Liver (tissue), 8 donors: ENCODE measurements at regions not wholly inside any gene's neighbourhood (a gene's known extent, or its start where the extent isn't known, plus 50 kb on each side); places are given as distances from the start of the nearest gene placed in this dataset.

Source experiments
- DNase-seq: peaks from one replicate; pipeline ENCODE4 v3.0.0-alpha.2; 2017; ENCODE audit warnings: low spot score
- H3K27ac ChIP-seq, 2 donors: one replicate each; pipeline ENCODE4 v1.7.0; 2013; ENCODE audit warnings: inconsistent platforms in 2 of 2, low read length in 2 of 2, control low read depth in 1 of 2, low read depth in 1 of 2, mild to moderate bottlenecking in 1 of 2
- H3K27me3 ChIP-seq, 4 donors: one replicate each; pipeline versions ENCODE4 v1.6.1 to v1.7.0; 2013; ENCODE audit warnings: low read length in 3 of 4, inconsistent platforms in 1 of 4, mild to moderate bottlenecking in 1 of 4, moderate library complexity in 1 of 4; ENCODE audit not compliant: control insufficient read depth in 4 of 4, insufficient read depth in 4 of 4
- H3K36me3 ChIP-seq, 4 donors: one replicate each; pipeline versions ENCODE4 v1.6.1 to v1.7.0; 2013; ENCODE audit warnings: low read length in 3 of 4, mild to moderate bottlenecking in 3 of 4, low read depth in 1 of 4, moderate library complexity in 1 of 4; ENCODE audit not compliant: control insufficient read depth in 4 of 4, insufficient read depth in 3 of 4
- H3K4me1 ChIP-seq, 4 donors: one replicate each; pipeline versions ENCODE4 v1.6.1 to v1.7.0; 2013; ENCODE audit warnings: low read length in 3 of 4, mild to moderate bottlenecking in 3 of 4, moderate library complexity in 1 of 4; ENCODE audit not compliant: control insufficient read depth in 4 of 4, insufficient read depth in 4 of 4
- H3K4me3 ChIP-seq, 3 donors: one replicate each; pipeline versions ENCODE4 v1.6.1 to v1.7.0; 2013; ENCODE audit warnings: low read length in 3 of 3, control low read depth in 1 of 3, low read depth in 1 of 3, mild to moderate bottlenecking in 1 of 3
- H3K9ac ChIP-seq, 2 donors: one replicate each; pipeline ENCODE4 v1.7.0; 2013; ENCODE audit warnings: low read length in 2 of 2, mild to moderate bottlenecking in 2 of 2, moderate library complexity in 2 of 2, control low read depth in 1 of 2, low read depth in 1 of 2
- H3K9me3 ChIP-seq, 4 donors: one replicate each; pipeline versions ENCODE4 v1.6.1 to v1.7.0; 2013; ENCODE audit warnings: low read length in 3 of 4; ENCODE audit not compliant: control insufficient read depth in 4 of 4
- ATF3 ChIP-seq: IDR thresholded peaks from 2 replicates; pipeline ENCODE4 v1.6.1; 2016; ENCODE audit warnings: antibody characterized with exemption
- EGR1 ChIP-seq, 2 donors: IDR thresholded peaks; 2 replicates each; pipeline ENCODE4 v1.6.1; 2016 to 2018; ENCODE audit warnings: antibody characterized with exemption in 2 of 2, low read depth in 2 of 2
- FOXA1 ChIP-seq: IDR thresholded peaks from 2 replicates; pipeline ENCODE4 v1.6.1; 2016; ENCODE audit warnings: antibody characterized with exemption
- FOXA2 ChIP-seq: IDR thresholded peaks from 2 replicates; pipeline ENCODE4 v1.6.1; 2016; ENCODE audit warnings: antibody characterized with exemption
- GABPA ChIP-seq, 2 donors: IDR thresholded peaks in 1 of 2; conservative IDR thresholded peaks in 1 of 2; 2 replicates each; pipeline ENCODE4 v1.6.1; 2016; ENCODE audit warnings: antibody characterized with exemption in 2 of 2, mild to moderate bottlenecking in 1 of 2, moderate library complexity in 1 of 2
- HNF4G ChIP-seq: IDR thresholded peaks from 2 replicates; pipeline ENCODE4 v1.6.1; 2016; ENCODE audit warnings: antibody characterized with exemption
- JUND ChIP-seq, 2 donors: IDR thresholded peaks; 2 replicates each; pipeline ENCODE4 v1.6.1; 2016; ENCODE audit warnings: antibody characterized with exemption in 2 of 2
- NR2F2 ChIP-seq: IDR thresholded peaks from 2 replicates; pipeline ENCODE4 v1.6.1; 2016; ENCODE audit warnings: antibody characterized with exemption
- RAD21 ChIP-seq, 2 donors: IDR thresholded peaks; 2 replicates each; pipeline ENCODE4 v1.6.1; 2016; ENCODE audit warnings: antibody characterized with exemption in 2 of 2, mild to moderate bottlenecking in 2 of 2
- RXRA ChIP-seq, 2 donors: IDR thresholded peaks; 2 replicates each; pipeline ENCODE4 v1.6.1; 2017 to 2018; ENCODE audit warnings: antibody characterized with exemption in 2 of 2, mild to moderate bottlenecking in 1 of 2
- SP1 ChIP-seq: IDR thresholded peaks from 2 replicates; pipeline ENCODE4 v1.6.1; 2018; ENCODE audit warnings: antibody characterized with exemption, mild to moderate bottlenecking
- YY1 ChIP-seq: IDR thresholded peaks from 2 replicates; pipeline ENCODE4 v1.6.1; 2016; ENCODE audit warnings: antibody characterized with exemption, mild to moderate bottlenecking
- WGBS: extraction: QIAGEN DNeasy Blood & Tissue Kit; methylation state at CpG from one replicate; pipeline ENCODE4 v1.1.7; 2013; 5-methylcytosine and 5-hydroxymethylcytosine counted together
- TF ChIP-seq, protein P1 (sequence below): IDR thresholded peaks from 2 replicates; pipeline ENCODE4 v1.6.1; 2016; ENCODE audit warnings: antibody characterized with exemption
- TF ChIP-seq, protein P2 (sequence below): IDR thresholded peaks from 2 replicates; pipeline ENCODE4 v1.6.1; 2016; ENCODE audit warnings: antibody characterized with exemption
- TF ChIP-seq, protein P3 (sequence below): fragments of 150-350 bp; IDR thresholded peaks from 2 replicates; pipeline ENCODE4 v1.5.1; 2017; ENCODE audit warnings: improper control_type of control experiment, low read depth, low read length; ENCODE audit not compliant: missing input control
- donor health status: healthy.
- donor health status: healthy.
- donor health status: healthy.
- donor health status: healthy.
- donor health status: healthy.

- Histone ChIP-seq H3K4me3 (no peak overlapping the region), H3K9me3 (no peaks in the 10 kb centered on the region), H3K36me3 (no peaks in the 10 kb centered on the region), H3K27me3 (no peaks in the 10 kb centered on the region), H3K9ac (no peak overlapping the region), H3K27ac (no peak overlapping the region), H3K4me1 (no peaks in the 10 kb centered on the region)
- WGBS, result 86% methylated on average over 19 of the region's 19 CpGs
- DNase-seq, result no peak
- TF ChIP-seq, protein P1, sequence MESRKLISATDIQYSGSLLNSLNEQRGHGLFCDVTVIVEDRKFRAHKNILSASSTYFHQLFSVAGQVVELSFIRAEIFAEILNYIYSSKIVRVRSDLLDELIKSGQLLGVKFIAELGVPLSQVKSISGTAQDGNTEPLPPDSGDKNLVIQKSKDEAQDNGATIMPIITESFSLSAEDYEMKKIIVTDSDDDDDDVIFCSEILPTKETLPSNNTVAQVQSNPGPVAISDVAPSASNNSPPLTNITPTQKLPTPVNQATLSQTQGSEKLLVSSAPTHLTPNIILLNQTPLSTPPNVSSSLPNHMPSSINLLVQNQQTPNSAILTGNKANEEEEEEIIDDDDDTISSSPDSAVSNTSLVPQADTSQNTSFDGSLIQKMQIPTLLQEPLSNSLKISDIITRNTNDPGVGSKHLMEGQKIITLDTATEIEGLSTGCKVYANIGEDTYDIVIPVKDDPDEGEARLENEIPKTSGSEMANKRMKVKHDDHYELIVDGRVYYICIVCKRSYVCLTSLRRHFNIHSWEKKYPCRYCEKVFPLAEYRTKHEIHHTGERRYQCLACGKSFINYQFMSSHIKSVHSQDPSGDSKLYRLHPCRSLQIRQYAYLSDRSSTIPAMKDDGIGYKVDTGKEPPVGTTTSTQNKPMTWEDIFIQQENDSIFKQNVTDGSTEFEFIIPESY, result no peak
These were observed 479.4 kb upstream of the TMEM132C start for GRCh38 chr12:127787544-127787943.

DNA sequence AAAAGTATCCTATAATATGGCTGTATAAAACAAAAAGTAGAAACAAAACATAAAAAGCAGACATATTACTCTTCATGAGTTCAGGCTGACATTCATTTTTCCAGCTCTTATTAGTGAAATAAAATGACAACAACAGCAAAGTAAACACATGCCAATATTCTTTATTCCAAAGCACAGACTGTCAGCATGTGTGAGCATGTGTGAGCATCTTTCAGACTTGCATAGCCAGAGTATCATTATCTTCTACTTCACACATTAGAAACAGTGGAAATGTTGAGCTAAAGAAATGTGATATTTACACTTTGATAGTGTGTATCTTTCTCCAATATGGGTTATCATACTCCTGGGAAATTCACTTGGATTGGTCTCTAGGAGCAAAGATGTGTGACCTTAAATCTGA, 476.6 kb upstream of the TMEM132C start:
- TF ChIP-seq, protein P2, sequence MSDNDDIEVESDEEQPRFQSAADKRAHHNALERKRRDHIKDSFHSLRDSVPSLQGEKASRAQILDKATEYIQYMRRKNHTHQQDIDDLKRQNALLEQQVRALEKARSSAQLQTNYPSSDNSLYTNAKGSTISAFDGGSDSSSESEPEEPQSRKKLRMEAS, result no peak
- TF ChIP-seq YY1, result no peak
- TF ChIP-seq HNF4G, result no peak
- TF ChIP-seq JUND (IDR thresholded peaks at IDR 0.05), result no peak
- TF ChIP-seq FOXA1, result no peak
- no peak for TF ChIP-seq RAD21 (IDR thresholded peaks at IDR 0.05)
- no peak for TF ChIP-seq FOXA2
- no peak for TF ChIP-seq NR2F2
- TF ChIP-seq, protein P3, sequence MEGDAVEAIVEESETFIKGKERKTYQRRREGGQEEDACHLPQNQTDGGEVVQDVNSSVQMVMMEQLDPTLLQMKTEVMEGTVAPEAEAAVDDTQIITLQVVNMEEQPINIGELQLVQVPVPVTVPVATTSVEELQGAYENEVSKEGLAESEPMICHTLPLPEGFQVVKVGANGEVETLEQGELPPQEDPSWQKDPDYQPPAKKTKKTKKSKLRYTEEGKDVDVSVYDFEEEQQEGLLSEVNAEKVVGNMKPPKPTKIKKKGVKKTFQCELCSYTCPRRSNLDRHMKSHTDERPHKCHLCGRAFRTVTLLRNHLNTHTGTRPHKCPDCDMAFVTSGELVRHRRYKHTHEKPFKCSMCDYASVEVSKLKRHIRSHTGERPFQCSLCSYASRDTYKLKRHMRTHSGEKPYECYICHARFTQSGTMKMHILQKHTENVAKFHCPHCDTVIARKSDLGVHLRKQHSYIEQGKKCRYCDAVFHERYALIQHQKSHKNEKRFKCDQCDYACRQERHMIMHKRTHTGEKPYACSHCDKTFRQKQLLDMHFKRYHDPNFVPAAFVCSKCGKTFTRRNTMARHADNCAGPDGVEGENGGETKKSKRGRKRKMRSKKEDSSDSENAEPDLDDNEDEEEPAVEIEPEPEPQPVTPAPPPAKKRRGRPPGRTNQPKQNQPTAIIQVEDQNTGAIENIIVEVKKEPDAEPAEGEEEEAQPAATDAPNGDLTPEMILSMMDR, result no peak
- TF ChIP-seq, protein P1, result no peak
- TF ChIP-seq RXRA (IDR thresholded peaks at IDR 0.05), result no peak

GRCh38 chr12:127791217-127791616, 475.8 kb upstream of the TMEM132C start:
- H3K9me3 ChIP-seq, result peaks cover 0 to 5% (median 0%) of the 10 kb centered on the region in 4 donors
- TF ChIP-seq FOXA1 (no peak), EGR1 (IDR thresholded peaks at IDR 0.05; ENCODE audit: low read depth in 2 of 2) (no peak), RAD21 (IDR thresholded peaks at IDR 0.05) (no peak), ATF3 (no peak), GABPA (IDR thresholded peaks at IDR 0.05 in 1 of 2, conservative IDR thresholded peaks at IDR 0.05 in 1 of 2) (no peak), SP1 (no peak)
- TF ChIP-seq, protein P3, result no peak
- TF ChIP-seq, protein P1, result no peak
- TF ChIP-seq, protein P2, result no peak
- no peak overlapping the region for H3K4me3 ChIP-seq
- 69% methylated on average over 7 of the region's 7 CpGs for WGBS
- no peaks in the 10 kb centered on the region for H3K27me3 ChIP-seq
- H3K36me3 ChIP-seq, result no peaks in the 10 kb centered on the region
- DNase-seq, result no peak
- no peak overlapping the region for H3K27ac ChIP-seq
- H3K9ac ChIP-seq, result no peak overlapping the region
- no peaks in the 10 kb centered on the region for H3K4me1 ChIP-seq

More for the DNA sequence above, 476.6 kb upstream of the TMEM132C start:
- Histone ChIP-seq H3K4me1 (no peaks in the 10 kb centered on the region), H3K27ac (no peak overlapping the region), H3K9ac (no peak overlapping the region), H3K4me3 (no peak overlapping the region), H3K36me3 (no peaks in the 10 kb centered on the region), H3K27me3 (no peaks in the 10 kb centered on the region), H3K9me3 (peaks cover 0 to under 1% (median 0%) of the 10 kb centered on the region in 4 donors)
- DNase-seq, result no peak
